ENCODE measurements at regions not wholly inside any gene's neighbourhood (a gene's known extent, or its start where the extent isn't known, plus 50 kb on each side); places are given as distances from the start of the nearest gene placed in this dataset.

DNA sequence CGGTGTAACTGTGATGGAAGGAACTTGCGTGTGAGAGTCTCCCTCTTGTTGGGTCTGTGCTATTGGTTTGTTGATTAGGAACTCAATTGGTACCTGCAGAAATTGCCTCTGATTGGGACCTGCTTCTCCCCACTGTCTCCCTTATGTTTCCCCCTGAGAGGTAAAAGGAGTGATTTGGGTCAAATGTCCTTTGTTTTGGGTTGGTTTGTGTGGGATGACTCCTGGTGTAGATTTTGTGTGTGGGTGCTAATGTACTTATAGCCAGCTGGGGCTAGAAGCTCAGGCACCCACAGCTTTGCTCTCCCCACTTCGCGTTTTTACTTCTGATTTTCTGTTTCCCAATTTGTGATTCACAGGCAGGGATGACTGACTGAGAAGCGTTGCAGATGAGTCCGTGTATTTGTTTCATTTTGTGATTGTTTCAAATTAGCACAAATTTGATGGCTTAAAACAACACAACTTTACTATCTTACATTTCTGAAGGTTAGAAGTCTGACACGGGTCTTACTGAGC, 79.1 kb downstream of the UTRN start:
- TF ChIP-seq EZH2 (optimal IDR thresholded peaks at IDR 0.05; ENCODE audit: low read depth, low read length) = no peak
- TF ChIP-seq, protein P1, sequence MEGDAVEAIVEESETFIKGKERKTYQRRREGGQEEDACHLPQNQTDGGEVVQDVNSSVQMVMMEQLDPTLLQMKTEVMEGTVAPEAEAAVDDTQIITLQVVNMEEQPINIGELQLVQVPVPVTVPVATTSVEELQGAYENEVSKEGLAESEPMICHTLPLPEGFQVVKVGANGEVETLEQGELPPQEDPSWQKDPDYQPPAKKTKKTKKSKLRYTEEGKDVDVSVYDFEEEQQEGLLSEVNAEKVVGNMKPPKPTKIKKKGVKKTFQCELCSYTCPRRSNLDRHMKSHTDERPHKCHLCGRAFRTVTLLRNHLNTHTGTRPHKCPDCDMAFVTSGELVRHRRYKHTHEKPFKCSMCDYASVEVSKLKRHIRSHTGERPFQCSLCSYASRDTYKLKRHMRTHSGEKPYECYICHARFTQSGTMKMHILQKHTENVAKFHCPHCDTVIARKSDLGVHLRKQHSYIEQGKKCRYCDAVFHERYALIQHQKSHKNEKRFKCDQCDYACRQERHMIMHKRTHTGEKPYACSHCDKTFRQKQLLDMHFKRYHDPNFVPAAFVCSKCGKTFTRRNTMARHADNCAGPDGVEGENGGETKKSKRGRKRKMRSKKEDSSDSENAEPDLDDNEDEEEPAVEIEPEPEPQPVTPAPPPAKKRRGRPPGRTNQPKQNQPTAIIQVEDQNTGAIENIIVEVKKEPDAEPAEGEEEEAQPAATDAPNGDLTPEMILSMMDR (IDR thresholded peaks at IDR 0.05; ENCODE audit: low read length) = no peak
- no peak for TF ChIP-seq EZH2phosphoT487 (IDR thresholded peaks at IDR 0.05; ENCODE audit: low read length)
